Amniotic stem cell (primary cell): ENCODE measurements at regions not wholly inside any gene's neighbourhood (a gene's known extent, or its start where the extent isn't known, plus 50 kb on each side); places are given as distances from the start of the nearest gene placed in this dataset.
"Not testable (repeated sequence)": the region's sequence is repeated elsewhere in the genome, so short reads cannot be mapped to it uniquely, and the experiment has no call there.

Source experiments
- DNase-seq: peaks from one replicate; lab custom pipeline; 2025; lab: John Stamatoyannopoulos, UW

DNA sequence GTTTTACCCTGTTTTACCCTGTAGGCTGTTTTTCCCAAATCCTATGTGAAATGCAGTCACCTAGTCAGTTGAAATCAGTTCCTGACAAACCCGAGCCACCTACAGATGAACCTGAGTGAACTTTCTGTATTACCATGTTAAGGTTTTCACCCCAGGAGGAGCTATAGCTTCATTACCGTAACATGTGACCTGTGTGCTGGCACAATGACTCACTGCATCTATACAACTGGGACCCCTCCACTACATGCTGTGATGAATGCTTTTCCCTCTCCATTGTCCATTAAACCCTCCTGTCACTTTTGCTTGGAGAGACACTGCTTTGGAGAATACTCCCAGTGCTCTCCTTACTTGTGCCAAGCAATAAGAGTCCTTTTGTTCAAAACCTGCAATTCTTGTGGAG is 1974.8 kb downstream of the EFNA5 start:
- no peak for DNase-seq

DNA sequence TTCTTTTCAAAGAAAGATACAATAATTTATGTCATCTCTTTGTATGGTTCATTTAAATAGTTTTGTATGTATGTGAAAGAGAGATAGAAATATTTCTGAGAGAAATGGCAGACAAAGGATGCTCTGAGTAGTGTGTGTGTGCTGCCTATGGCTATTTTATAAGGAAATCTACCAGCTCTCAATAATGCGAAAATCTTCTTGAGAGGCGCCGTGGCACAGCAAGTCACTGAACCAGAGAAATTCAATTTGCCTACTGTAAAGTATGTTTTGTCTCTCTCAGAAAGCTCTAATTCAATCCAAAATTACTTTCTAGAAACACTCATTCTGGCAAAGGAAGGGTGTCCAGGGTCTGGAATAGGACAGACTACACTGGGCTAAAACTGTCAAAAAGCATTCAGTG is 1981.1 kb downstream of the EFNA5 start:
- no peak for DNase-seq

DNA sequence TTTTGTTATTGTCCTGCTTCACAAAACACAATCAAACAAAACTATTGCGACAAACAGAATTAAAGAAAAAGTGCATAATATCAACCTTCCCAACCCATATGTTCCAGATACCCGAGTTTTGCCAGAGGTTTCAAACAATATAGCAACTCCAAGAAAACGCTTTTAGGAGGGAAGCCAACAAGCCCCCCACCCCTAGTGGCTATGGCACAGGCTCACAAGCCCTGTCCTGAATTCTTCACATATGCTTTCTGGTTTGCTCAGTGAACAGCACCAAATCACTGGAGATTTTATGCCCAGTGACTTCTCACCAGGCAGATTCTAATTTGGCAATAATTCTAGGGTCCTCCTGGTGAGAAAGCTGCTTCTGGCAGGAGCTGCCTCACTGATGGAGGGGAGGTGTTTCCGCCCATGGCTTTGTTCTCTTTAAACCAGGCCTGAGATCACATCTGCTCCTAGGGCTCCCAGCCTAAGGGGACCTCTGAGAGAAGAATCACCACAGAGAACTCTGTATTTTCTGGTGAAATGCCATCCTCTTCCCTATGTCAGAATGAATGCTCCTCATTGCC is 1982.4 kb downstream of the EFNA5 start:
- DNase-seq: no peak

GRCh38 chr5:105687493-105687892 is 1983.2 kb downstream of the EFNA5 start:
- no peak for DNase-seq

DNA sequence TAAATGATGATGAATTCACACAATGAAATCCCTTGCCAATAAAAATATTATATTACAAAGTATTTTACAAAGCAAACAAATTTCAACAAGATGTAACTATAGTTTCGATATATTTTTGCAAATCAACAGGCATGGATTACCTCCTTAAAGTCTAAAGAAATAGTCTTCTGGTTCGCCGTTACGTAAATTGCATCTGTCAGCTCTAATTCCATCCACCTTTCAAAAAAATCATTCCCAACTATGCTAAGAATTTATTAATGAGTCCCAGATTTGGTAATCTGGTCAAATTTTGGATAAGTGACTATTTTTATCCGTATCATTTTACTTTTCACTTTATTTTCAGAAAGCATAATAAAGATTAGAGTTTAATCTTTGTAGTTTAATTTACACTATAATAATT is 1984.9 kb downstream of the EFNA5 start:
- no peak for DNase-seq

DNA sequence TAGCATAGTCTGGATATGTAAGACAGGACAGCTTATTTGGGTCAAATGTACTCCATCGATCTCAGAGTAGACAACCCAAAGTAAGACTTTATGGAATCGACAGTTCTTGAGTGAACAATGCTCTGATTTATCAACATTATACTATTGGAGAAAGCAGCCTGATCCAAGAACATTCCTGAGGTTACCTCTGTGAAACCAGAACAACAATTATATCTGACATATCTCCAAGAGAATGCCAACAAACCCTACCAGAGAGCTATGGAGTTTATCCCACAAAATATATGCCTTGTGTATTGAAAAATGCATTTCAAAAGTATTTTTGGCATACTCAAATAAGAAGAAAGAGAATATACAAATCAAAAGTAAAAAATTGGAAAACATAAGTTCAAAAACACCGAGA is 1985.9 kb downstream of the EFNA5 start:
- no peak for DNase-seq

GRCh38 chr5:105680858-105681475 is 1989.8 kb downstream of the EFNA5 start:
- no peak for DNase-seq

DNA sequence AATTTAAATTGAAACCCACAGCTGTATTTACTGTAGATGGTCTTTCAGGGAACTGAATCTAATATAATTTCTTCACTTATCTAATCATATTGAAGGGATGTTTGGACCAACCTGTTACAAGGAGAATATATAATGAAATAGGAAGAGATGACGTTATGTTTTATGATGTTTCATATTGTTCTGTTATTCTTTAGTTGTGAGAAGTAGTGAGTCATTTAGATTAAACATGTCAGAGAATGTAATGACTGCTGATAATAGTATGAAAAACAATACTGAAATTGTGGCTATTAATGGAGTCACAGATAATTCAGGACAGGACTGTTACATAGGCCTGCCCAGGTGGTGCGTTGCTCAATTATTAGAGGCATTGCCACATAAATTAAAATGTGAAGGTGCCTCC is 1993.4 kb downstream of the EFNA5 start:
- no peak for DNase-seq

- DNase-seq: no peak
These were observed 2000.1 kb downstream of the EFNA5 start for GRCh38 chr5:105670596-105670995.

GRCh38 chr5:105663671-105664070 is 2007.1 kb downstream of the EFNA5 start:
- no peak for DNase-seq

DNA sequence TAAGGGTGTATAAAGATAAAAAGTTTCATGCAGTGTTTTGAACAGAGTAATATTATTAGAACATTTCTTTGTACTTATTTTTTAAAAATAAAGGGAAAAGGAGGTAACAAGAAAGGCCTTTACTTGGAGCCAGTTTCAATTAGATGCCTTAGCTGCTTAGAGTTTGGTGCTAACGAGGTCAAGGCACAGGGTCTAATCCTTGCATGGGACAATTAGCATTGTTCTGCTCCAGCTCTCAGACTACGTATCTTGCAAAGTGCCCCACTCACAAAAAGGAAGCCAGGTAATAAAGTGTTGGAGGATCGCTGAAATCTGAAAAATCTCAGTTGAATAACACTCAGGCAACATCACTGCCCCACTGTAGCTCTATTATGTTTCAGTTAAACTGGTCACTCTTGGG is 2011.3 kb downstream of the EFNA5 start:
- no peak for DNase-seq

DNA sequence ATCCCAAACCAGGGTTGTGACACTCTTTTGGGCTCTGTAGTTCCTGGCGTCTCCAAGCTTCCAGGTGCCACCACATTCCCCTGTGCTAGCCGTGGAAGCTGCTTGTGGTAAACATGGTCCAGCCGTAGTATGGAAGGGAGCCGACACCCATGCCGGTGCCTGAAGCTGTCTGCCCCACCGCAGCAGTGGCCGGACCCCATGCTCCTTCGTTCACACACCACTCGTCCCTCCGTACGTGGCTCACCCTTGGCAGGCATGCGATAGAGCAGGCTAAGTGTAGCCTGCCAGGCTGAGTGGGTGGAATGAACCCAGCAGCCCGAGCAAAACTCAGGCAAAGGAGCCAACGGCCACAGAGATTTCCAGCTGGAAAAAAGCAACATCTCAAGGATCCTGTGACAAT is 2030.4 kb downstream of the EFNA5 start:
- DNase-seq: no peak

- DNase-seq: no peak
These were observed 2031.2 kb downstream of the EFNA5 start for GRCh38 chr5:105639511-105639910.

DNA sequence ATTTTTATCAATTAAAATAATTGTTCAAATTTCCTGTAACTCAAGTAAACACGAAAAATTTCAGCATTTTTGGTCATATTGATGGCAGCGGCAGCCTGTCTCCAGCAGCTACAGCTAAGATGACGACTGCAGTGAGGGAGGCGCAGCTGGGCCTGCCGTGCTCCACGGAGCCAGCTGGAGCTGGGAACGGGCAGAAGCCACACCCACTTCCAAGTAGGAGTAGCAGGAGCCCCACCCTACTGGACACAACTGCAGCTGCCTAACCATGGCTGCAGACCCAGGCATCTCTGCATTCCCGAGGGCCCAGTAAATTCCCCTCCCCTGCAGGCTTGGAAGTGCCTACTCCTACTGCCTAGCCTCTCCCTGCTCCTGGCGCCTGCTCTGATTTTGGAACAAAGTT is 2031.7 kb downstream of the EFNA5 start:
- no peak for DNase-seq

DNA sequence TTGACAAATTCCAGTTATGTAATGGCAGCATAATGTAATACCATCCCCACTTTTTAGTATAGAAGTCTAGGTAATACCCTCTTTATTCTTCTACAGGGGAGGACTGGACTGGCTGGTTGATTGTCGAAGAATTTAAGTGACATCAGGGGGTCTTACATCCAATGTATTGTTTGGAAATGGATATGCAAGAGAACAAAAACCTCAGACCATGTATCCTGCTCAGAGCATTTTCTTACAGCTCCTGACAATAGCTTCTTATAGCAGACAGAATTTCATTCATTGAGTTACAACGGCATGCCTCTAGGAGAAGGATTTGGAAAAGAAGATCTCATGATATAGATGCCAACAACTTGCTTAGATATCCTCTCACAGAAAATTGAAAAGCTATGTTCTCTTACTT is 2032.3 kb downstream of the EFNA5 start:
- DNase-seq: no peak

DNA sequence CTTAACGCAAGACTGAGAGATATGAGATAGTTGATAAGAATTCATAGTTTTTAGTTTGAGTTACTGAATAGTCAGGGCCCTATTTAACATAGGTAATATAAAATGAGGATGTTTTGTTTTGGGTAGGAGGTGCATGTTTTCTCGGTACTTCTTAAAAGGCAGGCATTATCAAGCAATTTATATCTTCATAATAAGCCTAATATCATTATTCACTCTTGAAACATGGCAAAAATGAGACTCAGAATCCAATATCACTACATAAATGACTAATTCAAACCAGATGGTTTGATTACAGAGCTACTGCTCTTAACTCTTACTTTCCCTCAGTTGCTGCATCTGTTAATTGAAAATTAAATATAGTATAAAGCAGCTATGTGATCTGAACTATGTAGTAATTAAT is 2038.7 kb downstream of the EFNA5 start:
- no peak for DNase-seq

GRCh38 chr5:105630803-105631202 is 2039.9 kb downstream of the EFNA5 start:
- DNase-seq: no peak

DNA sequence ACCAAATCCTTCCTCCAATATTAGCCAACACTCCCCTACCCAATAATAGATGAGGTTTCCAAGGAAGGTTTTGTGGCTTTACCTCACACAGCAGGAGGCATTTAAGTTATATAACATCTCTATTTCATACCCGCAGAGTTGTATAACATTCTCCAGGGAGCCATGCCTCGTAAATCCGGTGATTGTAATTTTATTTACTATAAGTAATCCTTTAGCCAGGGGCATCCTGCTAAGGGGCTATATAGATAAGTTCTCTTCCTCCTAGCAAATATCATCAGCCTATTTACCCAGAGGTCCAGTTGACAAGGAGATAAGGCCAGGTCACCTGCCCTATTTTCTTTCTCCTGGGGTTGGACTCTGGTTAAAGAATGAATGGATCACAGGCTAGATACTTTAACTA is 2051.0 kb downstream of the EFNA5 start:
- no peak for DNase-seq

DNA sequence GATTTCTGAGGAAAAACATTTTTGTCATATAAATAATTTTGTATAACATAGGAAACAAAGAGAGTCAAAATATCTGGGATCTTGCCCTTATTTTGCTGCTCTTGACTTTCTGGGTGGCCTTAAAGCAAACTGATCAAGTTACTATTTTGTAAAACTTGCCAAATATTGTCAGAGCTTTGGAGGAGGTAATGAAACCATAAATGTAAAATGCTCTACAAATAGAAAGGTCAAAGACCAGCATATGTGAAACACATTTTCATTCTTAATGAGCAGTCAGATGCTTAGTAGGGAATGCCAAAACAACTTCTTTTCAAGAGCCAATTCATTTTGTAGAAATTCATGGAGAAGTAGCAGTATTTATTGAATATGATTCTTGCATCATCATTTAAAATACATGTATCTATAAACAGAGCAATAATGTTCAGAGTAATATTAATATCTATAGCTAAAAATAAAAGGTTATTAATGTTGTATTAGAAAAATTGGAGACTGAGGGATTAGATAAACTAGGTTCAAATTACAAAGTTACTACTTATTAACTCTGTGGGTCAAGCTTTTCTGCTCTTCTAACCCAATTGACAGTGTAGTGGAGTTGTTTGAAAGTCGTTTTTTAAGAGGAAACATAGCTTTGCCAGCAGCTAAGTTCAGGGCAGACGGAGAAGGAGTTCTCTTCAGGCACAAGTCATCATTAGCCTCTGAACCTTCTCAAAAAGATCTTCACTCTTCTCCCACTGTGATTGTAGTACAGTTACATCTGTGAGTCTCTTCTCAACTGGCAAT is 2053.1 kb downstream of the EFNA5 start:
- DNase-seq: no peak

DNA sequence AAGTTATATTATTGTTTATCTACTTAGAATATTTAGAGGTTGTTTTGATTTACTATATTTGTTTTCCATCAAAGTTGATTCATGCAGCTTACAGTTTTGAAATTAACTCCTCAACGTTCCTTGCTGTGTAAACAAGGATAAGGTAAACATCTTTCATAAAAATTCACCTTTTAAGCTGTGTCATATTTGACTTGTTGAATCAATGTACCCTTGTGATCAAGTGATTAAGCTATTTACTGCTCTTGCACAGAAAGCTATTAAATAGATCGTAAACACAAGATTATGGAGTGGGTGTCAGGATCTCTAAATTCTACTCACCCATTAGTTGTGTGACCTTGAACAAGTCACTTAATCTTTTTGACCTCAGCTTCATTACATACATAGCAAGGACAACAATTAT is 2054.0 kb upstream of the NUDT12 start:
- no peak for DNase-seq

DNA sequence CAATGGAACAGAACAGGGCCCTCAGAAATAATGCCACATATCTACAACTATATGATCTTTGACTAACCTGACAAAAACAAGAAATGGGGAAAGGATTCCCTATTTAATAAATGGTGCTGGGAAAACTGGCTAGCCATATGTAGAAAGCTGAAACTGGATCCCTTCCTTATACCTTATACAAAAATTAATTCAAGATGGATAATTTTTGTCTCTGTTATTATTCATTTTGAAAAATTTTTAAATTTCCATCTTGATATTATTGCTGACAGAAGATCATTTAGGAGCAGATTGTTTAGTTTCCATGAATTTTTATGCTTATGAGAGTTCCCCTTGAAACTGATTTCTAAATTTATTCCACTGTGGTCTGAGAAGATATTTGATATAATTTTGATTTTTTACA is 2039.8 kb upstream of the NUDT12 start:
- not testable (repeated sequence) for DNase-seq

DNA sequence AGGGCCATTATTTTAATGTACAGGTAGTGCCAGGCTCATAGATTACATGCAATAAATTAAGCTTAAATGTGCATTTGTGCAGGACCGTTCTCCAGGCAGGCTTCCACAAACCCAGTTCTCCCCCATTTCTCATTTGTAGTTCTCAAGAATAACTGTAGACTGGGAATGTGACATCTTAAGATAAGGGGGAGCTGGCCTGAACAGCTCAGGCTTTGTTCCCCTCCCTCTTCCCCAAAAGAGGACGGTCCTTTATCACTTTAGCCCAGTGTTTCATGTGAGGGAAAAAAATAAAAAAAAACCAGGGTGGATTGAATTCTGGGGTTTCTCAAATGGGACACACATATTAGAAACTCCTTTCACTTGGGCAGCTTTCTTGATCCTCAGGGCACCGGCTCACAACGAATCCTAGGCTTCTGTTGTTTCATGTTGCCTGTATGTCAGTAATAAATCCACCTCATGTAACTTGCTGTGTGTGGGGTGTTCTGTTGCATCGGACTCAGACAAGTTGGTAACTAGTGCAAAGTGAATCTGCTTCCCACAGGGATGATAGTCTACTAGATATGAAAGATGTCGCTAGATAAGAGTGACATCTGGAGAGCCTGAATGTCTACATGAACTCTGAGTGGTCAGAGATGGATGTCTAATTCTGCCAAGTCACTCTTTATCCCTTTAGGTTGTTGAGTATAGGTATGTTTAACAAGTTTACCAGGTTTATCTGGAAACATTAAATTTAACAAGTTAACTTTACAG is 2030.6 kb upstream of the NUDT12 start:
- DNase-seq: no peak
